ENCODE measurements at regions not wholly inside any gene's neighbourhood (a gene's known extent, or its start where the extent isn't known, plus 50 kb on each side); places are given as distances from the start of the nearest gene placed in this dataset.

GRCh38 chr14:98544174-98544573 is 727.8 kb downstream of the BCL11B start:
- FAIRE-seq (no peak), DNase-seq (ENCODE audit: insufficient read length, low spot score) (no peak)
- TF ChIP-seq, protein P1, sequence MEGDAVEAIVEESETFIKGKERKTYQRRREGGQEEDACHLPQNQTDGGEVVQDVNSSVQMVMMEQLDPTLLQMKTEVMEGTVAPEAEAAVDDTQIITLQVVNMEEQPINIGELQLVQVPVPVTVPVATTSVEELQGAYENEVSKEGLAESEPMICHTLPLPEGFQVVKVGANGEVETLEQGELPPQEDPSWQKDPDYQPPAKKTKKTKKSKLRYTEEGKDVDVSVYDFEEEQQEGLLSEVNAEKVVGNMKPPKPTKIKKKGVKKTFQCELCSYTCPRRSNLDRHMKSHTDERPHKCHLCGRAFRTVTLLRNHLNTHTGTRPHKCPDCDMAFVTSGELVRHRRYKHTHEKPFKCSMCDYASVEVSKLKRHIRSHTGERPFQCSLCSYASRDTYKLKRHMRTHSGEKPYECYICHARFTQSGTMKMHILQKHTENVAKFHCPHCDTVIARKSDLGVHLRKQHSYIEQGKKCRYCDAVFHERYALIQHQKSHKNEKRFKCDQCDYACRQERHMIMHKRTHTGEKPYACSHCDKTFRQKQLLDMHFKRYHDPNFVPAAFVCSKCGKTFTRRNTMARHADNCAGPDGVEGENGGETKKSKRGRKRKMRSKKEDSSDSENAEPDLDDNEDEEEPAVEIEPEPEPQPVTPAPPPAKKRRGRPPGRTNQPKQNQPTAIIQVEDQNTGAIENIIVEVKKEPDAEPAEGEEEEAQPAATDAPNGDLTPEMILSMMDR (IDR thresholded peaks at IDR 0.05; ENCODE audit: insufficient read depth, missing control alignments): no peak

- FAIRE-seq (no peak), DNase-seq (ENCODE audit: insufficient read length, low spot score) (no peak)
- TF ChIP-seq, protein P1 (IDR thresholded peaks at IDR 0.05; ENCODE audit: insufficient read depth, missing control alignments): no peak
Observed at GRCh38 chr14:98545181-98545580, 726.8 kb downstream of the BCL11B start.

DNA sequence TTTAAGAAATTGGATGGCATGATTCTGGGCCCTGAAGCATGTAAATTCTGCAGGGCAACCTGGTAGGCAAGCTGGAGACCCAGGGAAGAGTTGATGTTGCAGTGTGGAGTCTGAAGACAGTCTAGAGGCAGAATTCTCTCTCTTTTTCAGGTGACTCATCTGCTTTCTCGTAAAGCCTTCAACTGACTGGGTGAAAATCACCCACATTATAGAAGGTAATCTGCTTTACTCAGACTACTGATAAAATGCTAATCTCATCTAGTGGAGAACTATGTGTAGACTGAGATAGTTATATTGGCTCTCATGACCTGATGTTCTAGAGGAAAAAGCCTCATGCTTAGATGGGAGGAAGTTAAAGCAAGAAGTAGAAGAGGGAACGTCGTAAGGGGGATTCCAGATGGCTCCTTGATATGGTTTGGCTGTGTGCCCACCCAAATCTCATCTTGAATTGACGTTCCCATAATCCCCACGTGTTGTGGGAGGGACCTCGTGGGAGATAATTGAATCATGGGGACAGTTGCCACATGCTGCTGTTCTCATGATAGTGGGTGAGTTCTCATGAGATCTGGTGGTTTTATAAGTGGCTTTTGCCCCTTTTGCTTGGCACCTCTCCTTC is 723.8 kb downstream of the BCL11B start:
- TF ChIP-seq, protein P1 (IDR thresholded peaks at IDR 0.05; ENCODE audit: insufficient read depth, missing control alignments): no peak
- FAIRE-seq (no peak), DNase-seq (ENCODE audit: insufficient read length, low spot score) (no peak)

- DNase-seq (ENCODE audit: insufficient read length, low spot score) (no peak), FAIRE-seq (no peak)
- TF ChIP-seq, protein P1 (IDR thresholded peaks at IDR 0.05; ENCODE audit: insufficient read depth, missing control alignments): no peak
Observed at GRCh38 chr14:98551028-98551427, 721.0 kb downstream of the BCL11B start.

GRCh38 chr14:98555440-98555839 is 716.6 kb downstream of the BCL11B start:
- no peak for FAIRE-seq
- TF ChIP-seq, protein P1 (IDR thresholded peaks at IDR 0.05; ENCODE audit: insufficient read depth, missing control alignments): no peak

GRCh38 chr14:98564006-98564405 is 708.0 kb downstream of the BCL11B start:
- DNase-seq (ENCODE audit: insufficient read length, low spot score): no peak
- no peak for FAIRE-seq

More at GRCh38 chr14:98555440-98555839, 716.6 kb downstream of the BCL11B start:
- DNase-seq (ENCODE audit: insufficient read length, low spot score): no peak

DNA sequence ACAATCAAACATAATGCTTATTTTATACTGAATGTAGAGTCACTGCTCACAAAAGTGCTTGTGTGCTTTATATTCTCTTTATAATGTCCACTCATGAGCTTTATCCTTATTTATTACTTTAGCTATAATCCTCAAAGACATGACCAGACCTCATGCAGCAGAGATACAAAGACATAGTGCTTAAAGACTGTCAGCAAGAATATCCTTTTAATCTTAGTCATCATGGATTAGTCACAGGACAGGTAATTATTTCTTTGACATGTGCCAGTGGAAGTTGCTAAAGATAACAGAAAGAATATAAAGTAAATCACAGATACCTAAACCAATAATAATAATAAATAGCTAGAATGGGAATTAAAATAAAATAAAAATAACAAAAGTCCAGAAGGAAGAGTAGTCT is 707.5 kb downstream of the BCL11B start:
- TF ChIP-seq, protein P1 (IDR thresholded peaks at IDR 0.05; ENCODE audit: insufficient read depth, missing control alignments): no peak
- DNase-seq (ENCODE audit: insufficient read length, low spot score): no peak
- FAIRE-seq: no peak

More at GRCh38 chr14:98564006-98564405, 708.0 kb downstream of the BCL11B start:
- TF ChIP-seq, protein P1 (IDR thresholded peaks at IDR 0.05; ENCODE audit: insufficient read depth, missing control alignments): no peak
